PC-3 (cell line): ENCODE measurements at regions not wholly inside any gene's neighbourhood (a gene's known extent, or its start where the extent isn't known, plus 50 kb on each side); places are given as distances from the start of the nearest gene placed in this dataset.

ENCODE experiments used
- ATAC-seq: fragments of 200-7000 bp; cut with Tn5 transposase; 2 replicates; pipeline ENCODE4 v1.9.1; 2020; ENCODE audit warnings: mild to moderate bottlenecking, moderate library complexity
- BruUV-seq: library from RNA; stranded (reverse); fragments of 400-500 nt; replicated peaks from 2 replicates; lab custom pipeline; 2021; lab: Mats Ljungman, UMichigan
- CTCF ChIA-PET: fragments of 300-600 bp; sonication (Branson Sonifier 250); formaldehyde crosslinking; loops from one replicate; lab custom pipeline; 2022; ENCODE audit warnings: antibody characterized with exemption; lab: Charles Lee
- POLR2A ChIA-PET: fragments of 300-600 bp; sonication (Branson Sonifier 250); formaldehyde crosslinking; loops from one replicate; lab custom pipeline; 2022; ENCODE audit warnings: antibody characterized with exemption; ENCODE audit not compliant: unreplicated experiment; lab: Charles Lee
- DNase-seq: peaks from one replicate; pipeline ENCODE4 v3.0.0-alpha.2; 2015
- H2AFZ ChIP-seq: fragments of 300-600 bp; sonication (generic); 2 replicates; pipeline ENCODE4 v1.6.0; 2016; ENCODE audit warnings: antibody characterized with exemption, low read length
- H3F3A ChIP-seq: fragments of 300-600 bp; sonication (generic); one replicate; pipeline ENCODE4 v1.6.0; 2017; ENCODE audit warnings: antibody characterized with exemption, low read length, control low read depth, mild to moderate bottlenecking; ENCODE audit not compliant: unreplicated experiment
- H3K27ac ChIP-seq: fragments of 300-600 bp; sonication (generic); 2 replicates; pipeline ENCODE4 v1.5.1; 2016; ENCODE audit warnings: mild to moderate bottlenecking, low read length
- H3K27me3 ChIP-seq: fragments of 300-600 bp; sonication (generic); 2 replicates; pipeline ENCODE4 v1.6.1; 2016; ENCODE audit warnings: low read length, mixed read lengths
- H3K36me3 ChIP-seq: fragments of 300-600 bp; sonication (generic); 2 replicates; pipeline ENCODE4 v1.6.1; 2016; ENCODE audit warnings: low read depth, mixed run types, low read length, mixed read lengths
- H3K4me1 ChIP-seq: fragments of 300-600 bp; sonication (generic); 2 replicates; pipeline ENCODE4 v1.5.1; 2016; ENCODE audit warnings: low read length; ENCODE audit not compliant: insufficient read depth
- H3K4me2 ChIP-seq: fragments of 300-600 bp; sonication (generic); 2 replicates; pipeline ENCODE4 v1.6.0; 2016; ENCODE audit warnings: low read length
- H3K4me3 ChIP-seq: fragments of 300-600 bp; sonication (generic); 2 replicates; pipeline ENCODE4 v1.5.1; 2016; ENCODE audit warnings: mild to moderate bottlenecking, low read length, mixed read lengths
- H3K79me2 ChIP-seq: fragments of 300-600 bp; sonication (generic); 2 replicates; pipeline ENCODE4 v1.6.1; 2017; ENCODE audit warnings: low read length, mixed read lengths
- H3K9ac ChIP-seq: fragments of 300-600 bp; sonication (generic); 2 replicates; pipeline ENCODE4 v1.6.0; 2016; ENCODE audit warnings: mild to moderate bottlenecking, low read length
- H3K9me2 ChIP-seq: fragments of 300-600 bp; sonication (generic); replicated peaks from 2 replicates; pipeline ENCODE4 v1.6.1; 2016; ENCODE audit warnings: mixed run types, low read length, mixed read lengths
- H3K9me3 ChIP-seq: fragments of 300-600 bp; sonication (generic); 2 replicates; pipeline ENCODE4 v1.6.1; 2016; ENCODE audit warnings: low read length, mixed read lengths
- H4K20me1 ChIP-seq: fragments of 300-600 bp; sonication (generic); 2 replicates; pipeline ENCODE4 v1.6.1; 2016; ENCODE audit warnings: low read length, mixed read lengths
- EZH2 ChIP-seq: fragments of 300-600 bp; sonication (generic); IDR thresholded peaks from one replicate; pipeline ENCODE4 v1.6.1; 2017; ENCODE audit warnings: antibody characterized with exemption, mild to moderate bottlenecking, low read length; ENCODE audit not compliant: unreplicated experiment
- EZH2phosphoT487 ChIP-seq: fragments of 300-600 bp; sonication (generic); IDR thresholded peaks from 2 replicates; pipeline ENCODE4 v1.6.1; 2018; ENCODE audit warnings: mild to moderate bottlenecking, antibody characterized with exemption, low read length, borderline replicate concordance
- intact Hi-C: fragments of 100-400 bp; cut with micrococcal nuclease; formaldehyde crosslinking; loops from 2 replicates; pipeline ENCODE4 v1.9.0; 2023
- TF ChIP-seq, protein P1 (sequence below): fragments of 300-600 bp; sonication (generic); conservative IDR thresholded peaks from 2 replicates; pipeline ENCODE4 v1.5.1; 2017; ENCODE audit warnings: antibody characterized with exemption, low read depth, mild to moderate bottlenecking, low read length

GRCh38 chr6:6524951-6525350 is 63.6 kb upstream of the LY86 start:
- Histone ChIP-seq H3K4me3 (no peak overlapping the region), H3K79me2 (no peaks in the 10 kb centered on the region), H3K9me2 (no peaks in the 10 kb centered on the region), H3K27me3 (peaks cover 59% of the 10 kb centered on the region), H3K4me2 (no peak overlapping the region), H3K9me3 (no peaks in the 10 kb centered on the region), H4K20me1 (no peaks in the 10 kb centered on the region), H3K4me1 (no peaks in the 10 kb centered on the region), H3K9ac (no peak overlapping the region), H3K27ac (no peak overlapping the region), H3F3A (no peaks in the 10 kb centered on the region), H3K36me3 (no peaks in the 10 kb centered on the region), H2AFZ (no peak overlapping the region)
- TF ChIP-seq, protein P1, sequence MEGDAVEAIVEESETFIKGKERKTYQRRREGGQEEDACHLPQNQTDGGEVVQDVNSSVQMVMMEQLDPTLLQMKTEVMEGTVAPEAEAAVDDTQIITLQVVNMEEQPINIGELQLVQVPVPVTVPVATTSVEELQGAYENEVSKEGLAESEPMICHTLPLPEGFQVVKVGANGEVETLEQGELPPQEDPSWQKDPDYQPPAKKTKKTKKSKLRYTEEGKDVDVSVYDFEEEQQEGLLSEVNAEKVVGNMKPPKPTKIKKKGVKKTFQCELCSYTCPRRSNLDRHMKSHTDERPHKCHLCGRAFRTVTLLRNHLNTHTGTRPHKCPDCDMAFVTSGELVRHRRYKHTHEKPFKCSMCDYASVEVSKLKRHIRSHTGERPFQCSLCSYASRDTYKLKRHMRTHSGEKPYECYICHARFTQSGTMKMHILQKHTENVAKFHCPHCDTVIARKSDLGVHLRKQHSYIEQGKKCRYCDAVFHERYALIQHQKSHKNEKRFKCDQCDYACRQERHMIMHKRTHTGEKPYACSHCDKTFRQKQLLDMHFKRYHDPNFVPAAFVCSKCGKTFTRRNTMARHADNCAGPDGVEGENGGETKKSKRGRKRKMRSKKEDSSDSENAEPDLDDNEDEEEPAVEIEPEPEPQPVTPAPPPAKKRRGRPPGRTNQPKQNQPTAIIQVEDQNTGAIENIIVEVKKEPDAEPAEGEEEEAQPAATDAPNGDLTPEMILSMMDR = no peak
- TF ChIP-seq EZH2phosphoT487 (no peak), EZH2 (no peak)
- no TSS peak for BruUV-seq
- no peak for ATAC-seq
- intact Hi-C loops = no loop called here
- DNase-seq = no peak
- ChIA-PET POLR2A (no interaction called here), CTCF (no interaction called here)

DNA sequence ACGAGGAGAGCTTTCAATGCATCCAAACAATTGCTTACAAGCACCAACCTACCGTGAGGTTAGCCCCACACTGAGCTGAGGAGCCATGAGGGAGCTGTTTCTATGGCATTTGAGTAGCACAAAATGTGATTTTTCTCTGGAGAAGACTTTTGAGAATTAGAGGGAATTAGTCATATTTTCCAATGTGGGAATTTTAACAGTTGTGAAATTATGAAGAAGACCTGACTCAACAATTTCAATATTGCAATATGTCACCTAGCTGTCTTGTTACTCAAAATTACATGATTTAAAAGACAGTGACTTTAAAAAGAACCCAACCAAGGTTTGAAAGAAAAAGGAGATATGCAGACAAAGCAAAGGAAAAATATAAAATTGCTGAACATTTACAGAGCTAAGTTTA is 62.6 kb upstream of the LY86 start:
- H3F3A ChIP-seq = no peaks in the 10 kb centered on the region
- no peak overlapping the region for H2AFZ ChIP-seq
- H3K9me3 ChIP-seq = no peaks in the 10 kb centered on the region
- no TSS peak for BruUV-seq
- DNase-seq = no peak
- H3K79me2 ChIP-seq = no peaks in the 10 kb centered on the region
- H3K4me2 ChIP-seq = no peak overlapping the region
- intact Hi-C loops = no loop called here
- no peak overlapping the region for H3K27ac ChIP-seq
- no peak for ATAC-seq
- no peak overlapping the region for H3K9ac ChIP-seq
- H3K9me2 ChIP-seq = no peaks in the 10 kb centered on the region
- ChIA-PET CTCF (no interaction called here), POLR2A (no interaction called here)
- TF ChIP-seq, protein P1 = no peak
- TF ChIP-seq EZH2 (no peak), EZH2phosphoT487 (no peak)
- H3K27me3 ChIP-seq = peaks cover 53% of the 10 kb centered on the region
- H4K20me1 ChIP-seq = no peaks in the 10 kb centered on the region
- no peak overlapping the region for H3K4me3 ChIP-seq
- H3K36me3 ChIP-seq = no peaks in the 10 kb centered on the region
- no peaks in the 10 kb centered on the region for H3K4me1 ChIP-seq

DNA sequence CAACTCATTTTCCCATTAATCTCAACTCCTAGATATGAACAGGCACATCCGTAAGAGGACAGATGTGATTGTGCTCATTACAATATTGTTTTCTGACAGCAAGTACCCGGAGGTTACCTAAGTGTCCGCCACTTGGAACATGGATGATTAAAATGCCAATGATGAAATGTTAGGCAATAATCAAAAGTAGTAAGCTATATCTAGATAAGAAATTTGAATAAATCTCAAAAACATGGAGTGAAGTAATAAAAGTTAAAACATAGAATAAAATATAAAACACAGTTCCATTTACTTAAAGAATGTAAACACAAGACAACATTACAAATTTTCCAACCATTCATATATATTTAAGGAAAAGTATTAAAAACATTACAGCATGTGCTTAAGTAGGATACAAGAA is 59.2 kb upstream of the LY86 start:
- TF ChIP-seq, protein P1 = no peak
- TF ChIP-seq EZH2 (no peak), EZH2phosphoT487 (no peak)
- Histone ChIP-seq H3K27me3 (peaks cover 40% of the 10 kb centered on the region), H3F3A (no peaks in the 10 kb centered on the region), H3K36me3 (no peaks in the 10 kb centered on the region), H2AFZ (no peak overlapping the region), H3K9ac (no peak overlapping the region), H3K4me1 (no peaks in the 10 kb centered on the region), H3K9me2 (no peaks in the 10 kb centered on the region), H3K4me3 (no peak overlapping the region), H3K9me3 (no peaks in the 10 kb centered on the region), H3K4me2 (no peak overlapping the region), H3K27ac (no peak overlapping the region), H4K20me1 (no peaks in the 10 kb centered on the region), H3K79me2 (no peaks in the 10 kb centered on the region)
- DNase-seq (no peak), ATAC-seq (no peak)
- intact Hi-C loops = no loop called here
- BruUV-seq = no TSS peak
- POLR2A ChIA-PET = interaction anchor here (0.6 kb wide), 1 partner anchor 357 kb away, joined by 5 read pairs; no protein-coding TSS in a partner anchor
- CTCF ChIA-PET = no interaction called here
